SU-DHL-6 (cell line): ENCODE measurements at regions not wholly inside any gene's neighbourhood (a gene's known extent, or its start where the extent isn't known, plus 50 kb on each side); places are given as distances from the start of the nearest gene placed in this dataset.

Experiments used
- H2AFZ ChIP-seq: fragments of 200-600 bp; sonication (generic); 2 replicates; pipeline ENCODE4 v1.6.1; 2014; ENCODE audit warnings: low read depth, mild to moderate bottlenecking, moderate library complexity, mixed read lengths, antibody characterized with exemption, low read length; ENCODE audit not compliant: severe bottlenecking
- H3F3A ChIP-seq: fragments of 200-600 bp; shearing (Covaris generic); 2 replicates; pipeline ENCODE4 v1.6.0; 2016; ENCODE audit warnings: antibody characterized with exemption, mild to moderate bottlenecking; ENCODE audit not compliant: insufficient read depth
- H3K27ac ChIP-seq: fragments of 200-600 bp; sonication (generic); 2 replicates; pipeline ENCODE4 v1.5.1; 2016; ENCODE audit warnings: low read depth, mild to moderate bottlenecking, low read length, moderate library complexity, mixed read lengths
- H3K27me3 ChIP-seq: fragments of 200-600 bp; sonication (generic), shearing (Covaris generic); 2 replicates; pipeline ENCODE4 v1.6.0; 2014; ENCODE audit warnings: mild to moderate bottlenecking, low read length
- H3K36me3 ChIP-seq: fragments of 200-600 bp; sonication (generic); 2 replicates; pipeline ENCODE4 v1.6.1; 2014; ENCODE audit warnings: mild to moderate bottlenecking, low read length, mixed read lengths
- H3K4me2 ChIP-seq: fragments of 300-600, 200-600 bp; shearing (Covaris generic), sonication (generic); 2 replicates; pipeline ENCODE4 v1.6.0; 2014; ENCODE audit warnings: low read length, low read depth, mild to moderate bottlenecking; ENCODE audit not compliant: poor library complexity, severe bottlenecking
- H3K4me3 ChIP-seq: fragments of 200-600 bp; sonication (generic); 2 replicates; pipeline ENCODE4 v1.5.1; 2014; ENCODE audit warnings: antibody characterized with exemption, low read length, mild to moderate bottlenecking, mixed read lengths; ENCODE audit not compliant: insufficient read depth, poor library complexity, severe bottlenecking
- H3K79me2 ChIP-seq: fragments of 200-600 bp; sonication (generic); 2 replicates; pipeline ENCODE4 v1.6.1; 2014; ENCODE audit warnings: mild to moderate bottlenecking, low read length, moderate library complexity; ENCODE audit not compliant: insufficient read depth
- H3K9ac ChIP-seq: fragments of 200-600 bp; sonication (generic); 2 replicates; pipeline ENCODE4 v1.7.0; 2014; ENCODE audit warnings: mild to moderate bottlenecking, low read length
- H3K9me2 ChIP-seq: fragments of 200-600 bp; sonication (generic); replicated peaks from 2 replicates; pipeline ENCODE4 v1.6.1; 2014; ENCODE audit warnings: low read length; ENCODE audit not compliant: insufficient read depth
- H3K9me3 ChIP-seq: fragments of 200-600 bp; sonication (generic); 2 replicates; pipeline ENCODE4 v1.6.1; 2014; ENCODE audit warnings: low read length, mixed read lengths; ENCODE audit not compliant: insufficient read depth
- H4K20me1 ChIP-seq: fragments of 200-600 bp; sonication (generic); 2 replicates; pipeline ENCODE4 v1.6.1; 2014; ENCODE audit warnings: low read depth, mild to moderate bottlenecking, antibody characterized with exemption, low read length, moderate library complexity, mixed read lengths
- EZH2phosphoT487 ChIP-seq: fragments of 200-600 bp; sonication (generic), shearing (Covaris generic); conservative IDR thresholded peaks from 2 replicates; pipeline ENCODE4 v1.6.1; 2018; ENCODE audit warnings: mild to moderate bottlenecking, antibody characterized with exemption, low read length, moderate library complexity, mixed read lengths
- TF ChIP-seq, protein P1 (sequence below): fragments of 200-600 bp; sonication (generic); IDR thresholded peaks from one replicate; pipeline ENCODE4 v1.5.1; 2017; ENCODE audit warnings: antibody characterized with exemption, mild to moderate bottlenecking, low read length, moderate library complexity; ENCODE audit not compliant: insufficient read depth, poor library complexity, severe bottlenecking

DNA sequence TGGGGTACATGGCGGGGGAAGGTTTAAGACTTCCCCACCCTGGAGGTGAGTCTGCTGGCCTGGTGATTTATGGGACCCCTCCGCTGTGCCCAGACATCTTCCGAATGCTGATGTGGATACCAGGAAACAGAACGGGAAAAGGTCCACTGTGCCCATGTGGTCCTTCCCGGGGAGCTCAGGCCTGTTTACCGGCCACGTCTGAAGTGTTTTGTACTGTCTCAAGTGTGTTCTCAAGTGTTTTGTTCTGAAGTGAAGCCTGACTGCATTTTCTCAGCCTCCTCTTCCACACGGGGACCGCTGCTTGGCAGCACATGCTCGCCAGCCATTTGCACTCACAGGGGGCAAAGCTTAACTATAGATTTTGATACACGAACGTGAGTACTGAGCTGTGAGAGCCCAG, 127.2 kb downstream of the TEX36 start:
- no peak overlapping the region for H3K27ac ChIP-seq
- H3K4me2 ChIP-seq, result no peak overlapping the region
- H3K36me3 ChIP-seq, result no peaks in the 10 kb centered on the region
- no peaks in the 10 kb centered on the region for H3K9me2 ChIP-seq
- H4K20me1 ChIP-seq, result no peaks in the 10 kb centered on the region
- no peaks in the 10 kb centered on the region for H3F3A ChIP-seq
- TF ChIP-seq EZH2phosphoT487, result no peak
- TF ChIP-seq, protein P1, sequence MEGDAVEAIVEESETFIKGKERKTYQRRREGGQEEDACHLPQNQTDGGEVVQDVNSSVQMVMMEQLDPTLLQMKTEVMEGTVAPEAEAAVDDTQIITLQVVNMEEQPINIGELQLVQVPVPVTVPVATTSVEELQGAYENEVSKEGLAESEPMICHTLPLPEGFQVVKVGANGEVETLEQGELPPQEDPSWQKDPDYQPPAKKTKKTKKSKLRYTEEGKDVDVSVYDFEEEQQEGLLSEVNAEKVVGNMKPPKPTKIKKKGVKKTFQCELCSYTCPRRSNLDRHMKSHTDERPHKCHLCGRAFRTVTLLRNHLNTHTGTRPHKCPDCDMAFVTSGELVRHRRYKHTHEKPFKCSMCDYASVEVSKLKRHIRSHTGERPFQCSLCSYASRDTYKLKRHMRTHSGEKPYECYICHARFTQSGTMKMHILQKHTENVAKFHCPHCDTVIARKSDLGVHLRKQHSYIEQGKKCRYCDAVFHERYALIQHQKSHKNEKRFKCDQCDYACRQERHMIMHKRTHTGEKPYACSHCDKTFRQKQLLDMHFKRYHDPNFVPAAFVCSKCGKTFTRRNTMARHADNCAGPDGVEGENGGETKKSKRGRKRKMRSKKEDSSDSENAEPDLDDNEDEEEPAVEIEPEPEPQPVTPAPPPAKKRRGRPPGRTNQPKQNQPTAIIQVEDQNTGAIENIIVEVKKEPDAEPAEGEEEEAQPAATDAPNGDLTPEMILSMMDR, result no peak
- H3K9ac ChIP-seq, result no peak overlapping the region
- no peak overlapping the region for H3K4me3 ChIP-seq
- no peaks in the 10 kb centered on the region for H3K9me3 ChIP-seq
- H3K27me3 ChIP-seq, result peaks cover 2% of the 10 kb centered on the region; the same call in 1 of the 2 replicates
- H3K79me2 ChIP-seq, result no peaks in the 10 kb centered on the region
- no peak overlapping the region for H2AFZ ChIP-seq

DNA sequence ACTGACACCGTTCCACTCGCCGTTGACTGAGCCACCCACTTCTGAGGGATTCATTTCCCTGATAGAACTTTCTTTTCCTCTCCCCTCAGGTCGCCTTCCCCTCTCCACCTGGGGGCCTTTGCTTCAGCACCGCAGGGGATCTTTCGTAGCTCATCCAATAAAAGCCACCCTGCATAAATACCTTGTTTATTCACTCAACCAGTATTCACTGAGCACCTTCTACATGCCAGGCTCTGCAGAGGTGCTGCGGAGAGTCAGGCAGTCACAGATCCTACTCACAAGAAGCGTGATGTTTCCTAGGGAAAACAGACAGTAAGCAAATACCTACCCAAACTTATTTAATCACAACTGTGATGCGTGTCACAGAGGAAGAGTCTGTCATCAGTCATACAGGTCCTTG, 127.7 kb downstream of the TEX36 start:
- H3K27ac ChIP-seq, result no peak overlapping the region
- no peaks in the 10 kb centered on the region for H3F3A ChIP-seq
- no peak overlapping the region for H3K9ac ChIP-seq
- no peaks in the 10 kb centered on the region for H3K9me3 ChIP-seq
- no peaks in the 10 kb centered on the region for H4K20me1 ChIP-seq
- H3K79me2 ChIP-seq, result no peaks in the 10 kb centered on the region
- H3K9me2 ChIP-seq, result no peaks in the 10 kb centered on the region
- no peak overlapping the region for H3K4me3 ChIP-seq
- no peak overlapping the region for H3K4me2 ChIP-seq
- H2AFZ ChIP-seq, result no peak overlapping the region
- no peak for TF ChIP-seq EZH2phosphoT487
- TF ChIP-seq, protein P1, result no peak
- peaks cover 2% of the 10 kb centered on the region; the same call in 1 of the 2 replicates for H3K27me3 ChIP-seq
- H3K36me3 ChIP-seq, result no peaks in the 10 kb centered on the region

DNA sequence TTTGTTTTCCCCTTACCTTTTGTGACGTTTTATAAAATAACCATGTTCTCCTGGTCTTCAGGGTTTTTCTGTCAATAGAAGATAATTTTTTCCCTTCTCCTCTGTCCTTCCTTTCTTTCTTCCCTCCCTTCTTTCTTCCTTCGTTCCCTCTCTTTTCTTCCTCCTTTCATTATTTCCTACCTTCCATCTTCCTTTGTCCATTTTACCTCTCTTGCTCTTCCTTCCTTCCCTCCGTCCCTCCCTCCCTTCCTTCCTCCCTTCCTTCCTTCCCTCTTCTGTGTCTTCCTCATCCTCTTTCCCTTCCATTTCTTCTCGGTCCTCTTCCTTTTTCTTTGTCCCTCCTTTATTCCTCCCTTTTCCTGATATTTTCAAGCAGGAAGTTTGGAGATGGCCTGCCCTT, 128.2 kb downstream of the TEX36 start:
- no peak overlapping the region for H3K4me3 ChIP-seq
- no peak overlapping the region for H2AFZ ChIP-seq
- H3K27ac ChIP-seq, result no peak overlapping the region
- H4K20me1 ChIP-seq, result no peaks in the 10 kb centered on the region
- no peak for TF ChIP-seq EZH2phosphoT487
- TF ChIP-seq, protein P1, result no peak
- H3K4me2 ChIP-seq, result no peak overlapping the region
- H3K36me3 ChIP-seq, result no peaks in the 10 kb centered on the region
- peaks cover 2% of the 10 kb centered on the region; the same call in 1 of the 2 replicates for H3K27me3 ChIP-seq
- H3K9me3 ChIP-seq, result no peaks in the 10 kb centered on the region
- no peak overlapping the region for H3K9ac ChIP-seq
- H3K79me2 ChIP-seq, result no peaks in the 10 kb centered on the region
- H3K9me2 ChIP-seq, result no peaks in the 10 kb centered on the region
- H3F3A ChIP-seq, result no peaks in the 10 kb centered on the region
